ENCODE measurements at regions not wholly inside any gene's neighbourhood (a gene's known extent, or its start where the extent isn't known, plus 50 kb on each side); places are given as distances from the start of the nearest gene placed in this dataset.
"Not testable (repeated sequence)": the region's sequence is repeated elsewhere in the genome, so short reads cannot be mapped to it uniquely, and the experiment has no call there.

GRCh38 chr7:73918926-73919693, 58.2 kb downstream of the TMEM270 start:
- WGBS, 2 donors = 78 to 80% methylated on average over 15 to 17 of the region's 18 CpGs
- no peak for TF ChIP-seq POLR2A (IDR thresholded peaks at IDR 0.05)
- TF ChIP-seq CTCF (IDR thresholded peaks at IDR 0.05) = no peak
- H3K27ac ChIP-seq = no peak overlapping the region
- DNase-seq = no peak
- H3K4me3 ChIP-seq (replicated peaks in 1 of 3) = no peak overlapping the region
- no peaks in the 10 kb centered on the region for H3K9me3 ChIP-seq
- no peaks in the 10 kb centered on the region for H3K36me3 ChIP-seq
- H3K27me3 ChIP-seq = no peaks in the 10 kb centered on the region
- peaks cover 0 to 8% of the 10 kb centered on the region in 2 donors for H3K4me1 ChIP-seq
- intact Hi-C loops (cut with DNase I) = no loop called here

- TF ChIP-seq POLR2A (IDR thresholded peaks at IDR 0.05) = no peak
- no peak for TF ChIP-seq CTCF (IDR thresholded peaks at IDR 0.05)
- 75 to 84% methylated on average over 9 of the region's 9 CpGs for WGBS, 2 donors
- intact Hi-C loops (cut with DNase I) = no loop called here
Observed at GRCh38 chr7:73919694-73920375, 58.9 kb downstream of the TMEM270 start.

GRCh38 chr7:73920406-73921134, 59.6 kb downstream of the TMEM270 start:
- Histone ChIP-seq H3K4me3 (replicated peaks in 1 of 3) (no peak overlapping the region), H3K4me1 (peaks cover 0 to 8% of the 10 kb centered on the region in 2 donors), H3K27ac (no peak overlapping the region), H3K27me3 (no peaks in the 10 kb centered on the region), H3K36me3 (no peaks in the 10 kb centered on the region), H3K9me3 (no peaks in the 10 kb centered on the region)
- TF ChIP-seq CTCF (IDR thresholded peaks at IDR 0.05) (no peak), POLR2A (IDR thresholded peaks at IDR 0.05) (no peak)
- 87 to 91% methylated on average over 22 of the region's 22 CpGs for WGBS, 2 donors
- no peak for DNase-seq
- intact Hi-C loops (cut with DNase I) = no loop called here

More at GRCh38 chr7:73919694-73920375, 58.9 kb downstream of the TMEM270 start:
- DNase-seq = no peak
- Histone ChIP-seq H3K36me3 (no peaks in the 10 kb centered on the region), H3K9me3 (no peaks in the 10 kb centered on the region), H3K4me3 (replicated peaks in 1 of 3) (no peak overlapping the region), H3K27me3 (no peaks in the 10 kb centered on the region), H3K27ac (no peak overlapping the region), H3K4me1 (peaks cover 0 to 8% of the 10 kb centered on the region in 2 donors)

- no peak overlapping the region for H3K27ac ChIP-seq
- 73 to 80% methylated on average over 15 of the region's 15 CpGs for WGBS, 2 donors
- no peak overlapping the region for H3K4me3 ChIP-seq (replicated peaks in 1 of 3)
- DNase-seq = no peak
- intact Hi-C loops (cut with DNase I) = no loop called here
- H3K27me3 ChIP-seq = no peaks in the 10 kb centered on the region
- H3K4me1 ChIP-seq = no peaks in the 10 kb centered on the region
- TF ChIP-seq POLR2A (IDR thresholded peaks at IDR 0.05) (no peak), CTCF (IDR thresholded peaks at IDR 0.05) (no peak)
- H3K36me3 ChIP-seq = no peaks in the 10 kb centered on the region
- no peaks in the 10 kb centered on the region for H3K9me3 ChIP-seq
Observed at GRCh38 chr7:73921623-73922528, 60.9 kb downstream of the TMEM270 start.

GRCh38 chr7:73928644-73929043, 67.7 kb downstream of the TMEM270 start:
- WGBS, 2 donors = 78 to 86% methylated on average over 9 of the region's 9 CpGs
- H3K9me3 ChIP-seq; DNase-seq; H3K4me1 ChIP-seq; H3K27me3 ChIP-seq; H3K4me3 ChIP-seq (replicated peaks in 1 of 3); H3K36me3 ChIP-seq; H3K27ac ChIP-seq; intact Hi-C loops (cut with DNase I): not testable (repeated sequence)

Measured in thyroid gland (tissue), 4 donors.